Aorta (tissue), 5 donors: ENCODE measurements at regions not wholly inside any gene's neighbourhood (a gene's known extent, or its start where the extent isn't known, plus 50 kb on each side); places are given as distances from the start of the nearest gene placed in this dataset.
"Not testable (repeated sequence)": the region's sequence is repeated elsewhere in the genome, so short reads cannot be mapped to it uniquely, and the experiment has no call there.

ENCODE experiments used
- ATAC-seq: fragments of 200-7000 bp; cut with Tn5 transposase; one replicate; pipeline ENCODE4 v1.9.1; 2022; ENCODE audit warnings: moderate library complexity; ENCODE audit not compliant: low FRiP score
- DNase-seq, 2 donors: peaks; one replicate each; pipeline ENCODE4 v3.0.0-alpha.2; 2020
- H3K27ac ChIP-seq, 2 donors: one replicate each; pipeline ENCODE4 v1.5.1; 2013; ENCODE audit warnings: low read length in 2 of 2, mild to moderate bottlenecking in 2 of 2, moderate library complexity in 2 of 2, control low read depth in 1 of 2, inconsistent platforms in 1 of 2, low read depth in 1 of 2
- H3K27me3 ChIP-seq, 2 donors: one replicate each; pipeline ENCODE4 v1.6.1; 2013; ENCODE audit warnings: control low read depth in 1 of 2, low read length in 1 of 2, mild to moderate bottlenecking in 1 of 2, moderate library complexity in 1 of 2; ENCODE audit not compliant: insufficient read depth in 2 of 2, control insufficient read depth in 1 of 2
- H3K36me3 ChIP-seq, 2 donors: one replicate each; pipeline ENCODE4 v1.6.1; 2013; ENCODE audit warnings: control low read depth in 1 of 2, low read length in 1 of 2, mild to moderate bottlenecking in 1 of 2; ENCODE audit not compliant: insufficient read depth in 2 of 2, control insufficient read depth in 1 of 2
- H3K4me1 ChIP-seq, 2 donors: one replicate each; pipeline ENCODE4 v1.6.1; 2013; ENCODE audit warnings: low read length in 2 of 2, control low read depth in 1 of 2, mild to moderate bottlenecking in 1 of 2, moderate library complexity in 1 of 2; ENCODE audit not compliant: insufficient read depth in 2 of 2, control insufficient read depth in 1 of 2
- H3K4me3 ChIP-seq, 2 donors: one replicate each; pipeline ENCODE4 v1.5.1; 2013; ENCODE audit warnings: low read length in 2 of 2, control low read depth in 1 of 2, mild to moderate bottlenecking in 1 of 2
- H3K9me3 ChIP-seq: one replicate; pipeline ENCODE4 v1.6.1; 2013; ENCODE audit warnings: mild to moderate bottlenecking, low read length; ENCODE audit not compliant: control insufficient read depth
- WGBS, 2 donors: extraction: QIAGEN DNeasy Blood & Tissue Kit; methylation state at CpG; one replicate each; pipeline ENCODE4 v1.1.7; 2013; 5-methylcytosine and 5-hydroxymethylcytosine counted together
- intact Hi-C, 2 donors: fragments of 100-400 bp; cut with DNase I; formaldehyde crosslinking; loops; one replicate each; pipeline versions ENCODE4 v1.14.2 to v1.15.0; 2022
- donor health status: healthy with polysubstance abuse.
- donor health status: Bipolar disorder and iron deficiency.
- donor health status: DM: no; HTN: no; CAD: no.
- donor health status: DM: no; HTN: no; CAD: no.
- donor health status: DM: yes; HTN: yes; CAD: no.

DNA sequence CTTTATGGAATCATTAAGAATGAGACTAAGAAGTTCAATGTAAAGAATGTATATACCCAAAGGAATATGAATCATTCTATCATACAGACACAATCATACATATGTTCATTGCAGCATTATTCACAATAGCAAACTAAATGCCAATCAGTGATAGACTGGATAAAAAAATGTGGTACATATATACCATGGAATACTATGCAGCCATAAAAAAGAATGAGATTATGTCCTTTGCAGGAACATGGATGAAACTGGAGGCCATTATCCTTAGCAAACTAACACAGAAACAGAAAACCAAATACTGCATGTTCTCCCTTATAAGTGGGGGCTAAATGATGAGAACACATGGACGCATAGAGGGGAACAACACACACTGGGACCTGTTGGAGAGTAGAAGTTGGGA, 110.2 kb downstream of the GATA3 start:
- WGBS, 2 donors = 94 to 96% methylated on average over 1 of the region's 1 CpG
- H3K4me3 ChIP-seq, H3K36me3 ChIP-seq, H3K4me1 ChIP-seq, intact Hi-C loops, DNase-seq, H3K27me3 ChIP-seq, H3K27ac ChIP-seq, ATAC-seq, H3K9me3 ChIP-seq: not testable (repeated sequence)

DNA sequence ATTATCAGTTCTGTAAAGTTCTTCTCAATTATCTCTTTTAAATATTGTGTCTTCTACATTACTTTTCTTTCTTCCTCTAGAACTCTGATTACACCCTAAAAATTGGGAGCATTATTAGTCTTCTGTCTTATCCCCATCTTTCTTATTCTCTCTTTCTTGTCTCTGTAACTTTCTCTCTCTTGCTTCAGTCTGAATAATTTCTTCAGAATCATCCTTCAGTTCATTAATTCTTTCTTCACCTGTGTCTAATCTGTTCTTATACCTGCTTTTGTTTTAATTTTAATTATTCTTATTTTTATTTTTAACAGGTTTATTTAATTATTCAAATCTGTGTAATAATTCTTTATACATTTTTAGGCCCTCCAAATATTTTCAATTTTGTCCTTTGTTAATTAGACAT, 114.3 kb downstream of the GATA3 start:
- Histone ChIP-seq H3K27ac (no peak overlapping the region), H3K4me3 (no peak overlapping the region), H3K36me3 (no peaks in the 10 kb centered on the region), H3K27me3 (no peaks in the 10 kb centered on the region), H3K4me1 (no peaks in the 10 kb centered on the region), H3K9me3 (no peaks in the 10 kb centered on the region)
- DNase-seq = no peak
- ATAC-seq = no peak
- intact Hi-C loops = no loop called here

DNA sequence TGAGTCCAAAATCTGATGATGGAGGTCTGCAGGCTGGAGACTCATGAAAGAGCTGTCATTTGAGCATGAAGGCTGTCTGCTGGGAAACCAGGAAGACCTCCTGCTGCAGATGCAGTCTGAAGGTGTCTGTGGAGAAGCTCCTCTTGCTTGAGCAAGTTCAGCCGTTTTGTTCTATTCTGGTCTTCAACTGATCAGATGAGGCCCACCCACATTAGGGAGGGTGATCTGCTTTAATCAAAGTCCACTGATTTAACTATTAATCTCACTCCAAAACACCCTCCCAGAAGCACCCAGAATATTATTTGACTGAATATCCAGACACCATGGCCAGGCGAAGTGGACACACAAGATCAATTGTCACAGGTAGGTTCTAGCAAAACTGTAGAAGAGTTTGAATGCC, 116.5 kb downstream of the GATA3 start:
- Histone ChIP-seq H3K4me1 (no peaks in the 10 kb centered on the region), H3K27ac (no peak overlapping the region), H3K9me3 (peaks cover 1% of the 10 kb centered on the region), H3K36me3 (no peaks in the 10 kb centered on the region), H3K27me3 (no peaks in the 10 kb centered on the region), H3K4me3 (no peak overlapping the region)
- WGBS, 2 donors = 86 to 88% methylated on average over 2 of the region's 2 CpGs
- intact Hi-C loops = no loop called here
- ATAC-seq (no peak), DNase-seq (no peak)

DNA sequence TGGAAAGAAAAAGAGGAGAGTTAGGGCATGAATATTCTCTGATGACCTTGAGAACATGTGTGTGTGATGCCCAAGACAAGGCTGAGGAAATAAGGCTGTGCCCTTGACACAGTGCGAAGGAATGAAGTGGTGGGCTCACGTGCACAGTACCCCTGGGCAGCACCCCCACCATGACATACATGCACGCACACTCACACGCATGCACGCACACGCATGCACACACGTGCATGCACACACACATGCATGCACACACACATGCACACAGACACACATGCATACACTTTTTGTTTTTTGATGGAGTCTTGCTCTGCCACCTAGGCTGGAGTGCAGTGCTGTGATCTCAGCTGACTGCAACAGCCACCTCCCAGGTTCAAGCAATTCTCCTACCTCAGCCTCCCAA, 118.1 kb downstream of the GATA3 start:
- intact Hi-C loops = no loop called here
- no peaks in the 10 kb centered on the region for H3K4me1 ChIP-seq
- no peak overlapping the region for H3K27ac ChIP-seq
- DNase-seq (no peak), ATAC-seq (no peak)
- 78 to 94% methylated on average over 7 of the region's 7 CpGs for WGBS, 2 donors
- H3K36me3 ChIP-seq = no peaks in the 10 kb centered on the region
- H3K9me3 ChIP-seq = peaks cover 2% of the 10 kb centered on the region
- no peaks in the 10 kb centered on the region for H3K27me3 ChIP-seq
- no peak overlapping the region for H3K4me3 ChIP-seq

DNA sequence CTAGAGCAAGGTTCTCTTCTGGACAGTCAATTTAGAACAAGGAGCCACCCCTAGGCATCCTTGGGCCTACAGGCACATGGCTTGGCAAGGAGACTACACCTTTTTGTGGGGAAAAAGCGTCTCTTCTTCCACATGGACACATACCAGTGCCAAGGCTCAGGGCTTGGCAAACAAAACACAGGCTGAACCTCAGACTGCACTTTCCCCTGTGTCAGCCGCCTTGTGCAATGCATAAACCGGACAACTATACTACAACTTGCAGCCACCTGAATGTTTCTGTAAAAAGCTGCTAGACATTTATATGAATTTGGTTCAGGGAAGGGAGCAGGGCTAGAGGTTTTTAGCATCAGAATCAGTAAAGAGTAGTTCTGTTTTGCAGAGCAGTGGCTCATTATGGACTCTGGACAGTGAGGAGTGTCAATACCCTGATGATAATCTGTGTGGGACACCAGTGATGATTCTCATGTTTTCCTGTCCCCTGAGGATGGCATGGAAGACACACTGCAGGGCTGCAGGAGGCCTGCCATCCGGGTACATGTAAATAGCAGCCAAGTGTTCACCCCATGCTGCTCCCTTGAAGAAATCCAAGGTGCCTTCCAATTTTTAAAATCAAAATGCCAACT, 118.9 kb downstream of the GATA3 start:
- intact Hi-C loops = no loop called here
- ATAC-seq (no peak), DNase-seq (no peak)
- Histone ChIP-seq H3K36me3 (no peaks in the 10 kb centered on the region), H3K9me3 (peaks cover 3% of the 10 kb centered on the region), H3K4me3 (no peak overlapping the region), H3K27ac (no peak overlapping the region), H3K27me3 (no peaks in the 10 kb centered on the region), H3K4me1 (no peaks in the 10 kb centered on the region)
- WGBS, 2 donors = 77 to 85% methylated on average over 4 of the region's 4 CpGs

DNA sequence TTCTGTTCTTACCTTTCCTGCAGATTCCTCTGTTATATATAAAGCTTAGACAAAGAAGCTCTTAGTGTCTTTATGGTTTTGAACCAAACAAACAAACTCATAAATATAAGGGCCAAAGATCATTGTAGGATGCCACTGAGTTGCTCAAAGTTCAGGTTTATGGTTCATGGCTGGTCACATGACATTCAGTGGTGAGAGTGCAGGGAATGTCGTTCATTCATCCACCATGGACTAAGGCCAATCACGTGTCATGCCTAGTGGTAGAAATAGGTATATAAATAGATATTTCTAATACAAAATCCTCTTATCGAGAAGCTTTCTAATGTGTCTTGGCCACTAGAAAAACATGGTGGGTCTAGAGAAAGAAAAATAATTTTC, 119.4 kb downstream of the GATA3 start:
- Histone ChIP-seq H3K4me3 (no peak overlapping the region), H3K9me3 (peaks cover 3% of the 10 kb centered on the region), H3K36me3 (no peaks in the 10 kb centered on the region), H3K27me3 (no peaks in the 10 kb centered on the region), H3K27ac (no peak overlapping the region), H3K4me1 (no peaks in the 10 kb centered on the region)
- ATAC-seq (no peak), DNase-seq (no peak)
- WGBS, 2 donors = 59 to 63% methylated on average over 3 of the region's 3 CpGs
- intact Hi-C loops = no loop called here

DNA sequence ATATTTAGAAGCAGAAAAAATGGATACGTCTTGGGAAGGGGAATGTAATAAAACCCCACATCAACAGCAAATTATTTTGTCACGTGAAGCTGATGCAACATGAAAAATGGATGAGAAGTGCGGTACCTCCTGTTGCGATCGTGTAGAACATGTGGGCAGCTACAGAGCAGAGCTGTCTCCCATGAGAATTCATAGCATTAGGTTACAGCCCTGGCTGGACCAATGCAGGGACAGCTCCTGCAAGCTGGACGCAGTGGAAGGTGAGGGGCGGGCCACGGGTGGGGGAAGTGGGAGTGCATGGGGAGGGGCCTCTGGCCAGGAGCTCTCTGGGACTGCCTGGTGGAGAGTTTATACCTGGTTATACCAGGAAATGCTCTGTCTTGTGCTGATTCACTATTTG, 120.3 kb downstream of the GATA3 start:
- no peak overlapping the region for H3K27ac ChIP-seq
- WGBS, 2 donors = 22 to 36% methylated on average over 8 of the region's 8 CpGs
- no peaks in the 10 kb centered on the region for H3K4me1 ChIP-seq
- no peak overlapping the region for H3K4me3 ChIP-seq
- no peaks in the 10 kb centered on the region for H3K27me3 ChIP-seq
- ATAC-seq (no peak), DNase-seq (no peak)
- H3K9me3 ChIP-seq = peaks cover 3% of the 10 kb centered on the region
- no peaks in the 10 kb centered on the region for H3K36me3 ChIP-seq
- intact Hi-C loops = no loop called here

DNA sequence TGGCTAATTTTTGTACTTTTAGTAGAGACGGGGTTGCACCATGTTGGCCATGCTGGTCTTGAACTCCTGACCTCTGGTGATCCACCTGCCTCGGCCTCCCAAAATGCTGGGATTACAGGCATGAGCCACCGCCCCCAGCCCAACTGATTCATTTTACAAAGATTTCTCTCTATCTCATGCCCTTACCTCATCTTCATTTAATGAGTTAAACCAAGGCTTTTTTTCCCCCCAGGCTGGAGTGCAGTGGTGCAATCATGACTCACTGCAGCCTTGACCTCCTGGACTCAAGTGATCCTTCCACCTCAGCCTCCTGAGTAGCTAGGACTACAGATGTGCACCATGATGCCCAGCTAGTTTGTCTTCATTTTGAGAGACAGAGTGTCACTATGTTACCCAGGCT, 123.0 kb downstream of the GATA3 start:
- 87 to 92% methylated on average over 3 of the region's 3 CpGs for WGBS, 2 donors
- not testable (repeated sequence) for ATAC-seq, H3K27me3 ChIP-seq

DNA sequence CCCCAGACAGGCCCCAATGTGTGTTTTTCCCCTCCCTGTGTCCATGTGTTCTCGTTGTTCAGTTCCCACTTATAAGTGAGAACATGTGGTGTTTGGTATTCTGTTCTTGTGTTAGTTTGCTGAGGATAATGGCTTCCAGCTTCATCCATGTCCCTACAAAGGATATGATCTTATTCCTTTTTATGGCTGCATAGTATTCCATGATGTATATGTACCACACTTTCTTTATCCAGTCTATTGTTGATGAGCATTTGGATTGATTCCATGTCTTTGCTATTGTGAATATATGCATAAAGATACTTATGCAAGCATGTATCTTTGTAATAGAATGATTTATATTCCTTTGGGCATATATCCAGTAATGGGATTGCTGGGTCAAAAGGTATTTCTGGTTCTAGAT, 125.3 kb downstream of the GATA3 start:
- DNase-seq, H3K9me3 ChIP-seq, H3K36me3 ChIP-seq, H3K27ac ChIP-seq, ATAC-seq, H3K4me1 ChIP-seq, H3K4me3 ChIP-seq, intact Hi-C loops, H3K27me3 ChIP-seq: not testable (repeated sequence)
- WGBS, 2 donors = 65 to 71% methylated on average over 1 of the region's 1 CpG

More for the DNA sequence above, 123.0 kb downstream of the GATA3 start:
- intact Hi-C loops, DNase-seq, H3K36me3 ChIP-seq, H3K4me3 ChIP-seq, H3K9me3 ChIP-seq, H3K27ac ChIP-seq, H3K4me1 ChIP-seq: not testable (repeated sequence)
